C4-2B (cell line): ENCODE measurements at regions not wholly inside any gene's neighbourhood (a gene's known extent, or its start where the extent isn't known, plus 50 kb on each side); places are given as distances from the start of the nearest gene placed in this dataset.
A peak's percentile ranks its signal among the peaks of the same experiment; 100 is the strongest.
"Not testable (repeated sequence)": the region's sequence is repeated elsewhere in the genome, so short reads cannot be mapped to it uniquely, and the experiment has no call there.

ENCODE experiments used
- H3K27ac ChIP-seq: fragments of 450-650 bp; 2 replicates; pipeline ENCODE4 v1.5.1; 2017
- ZFX ChIP-seq: fragments of 450-650 bp; IDR thresholded peaks from 2 replicates; pipeline ENCODE4 v1.6.1; 2017
- TF ChIP-seq, protein P1 (sequence below): fragments of 450-650 bp; conservative IDR thresholded peaks from 2 replicates; pipeline ENCODE4 v1.5.1; 2017; ENCODE audit warnings: mild to moderate bottlenecking

DNA sequence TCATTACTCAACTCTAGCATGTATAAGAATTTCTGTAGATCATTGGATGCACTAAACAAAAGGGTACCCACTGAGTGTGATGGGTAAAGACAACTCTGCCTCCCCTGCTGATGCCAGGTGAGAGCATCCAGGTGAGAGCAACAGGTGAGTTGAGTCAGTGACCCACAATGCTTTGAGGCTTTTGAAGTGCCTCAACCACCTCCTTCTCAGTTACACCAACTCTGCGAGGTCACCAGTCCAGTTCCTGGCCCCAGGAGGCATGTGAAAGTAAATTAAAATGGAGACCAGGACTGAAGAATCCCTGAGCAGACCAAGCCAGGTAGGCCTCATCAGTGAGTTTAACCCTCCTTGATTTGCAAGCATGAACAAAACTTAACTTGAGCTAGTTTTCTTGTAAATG is 505.8 kb downstream of the EBF1 start:
- no peak for TF ChIP-seq ZFX
- TF ChIP-seq, protein P1, sequence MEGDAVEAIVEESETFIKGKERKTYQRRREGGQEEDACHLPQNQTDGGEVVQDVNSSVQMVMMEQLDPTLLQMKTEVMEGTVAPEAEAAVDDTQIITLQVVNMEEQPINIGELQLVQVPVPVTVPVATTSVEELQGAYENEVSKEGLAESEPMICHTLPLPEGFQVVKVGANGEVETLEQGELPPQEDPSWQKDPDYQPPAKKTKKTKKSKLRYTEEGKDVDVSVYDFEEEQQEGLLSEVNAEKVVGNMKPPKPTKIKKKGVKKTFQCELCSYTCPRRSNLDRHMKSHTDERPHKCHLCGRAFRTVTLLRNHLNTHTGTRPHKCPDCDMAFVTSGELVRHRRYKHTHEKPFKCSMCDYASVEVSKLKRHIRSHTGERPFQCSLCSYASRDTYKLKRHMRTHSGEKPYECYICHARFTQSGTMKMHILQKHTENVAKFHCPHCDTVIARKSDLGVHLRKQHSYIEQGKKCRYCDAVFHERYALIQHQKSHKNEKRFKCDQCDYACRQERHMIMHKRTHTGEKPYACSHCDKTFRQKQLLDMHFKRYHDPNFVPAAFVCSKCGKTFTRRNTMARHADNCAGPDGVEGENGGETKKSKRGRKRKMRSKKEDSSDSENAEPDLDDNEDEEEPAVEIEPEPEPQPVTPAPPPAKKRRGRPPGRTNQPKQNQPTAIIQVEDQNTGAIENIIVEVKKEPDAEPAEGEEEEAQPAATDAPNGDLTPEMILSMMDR, result no peak
- peak overlapping the region; percentile 64 for H3K27ac ChIP-seq

DNA sequence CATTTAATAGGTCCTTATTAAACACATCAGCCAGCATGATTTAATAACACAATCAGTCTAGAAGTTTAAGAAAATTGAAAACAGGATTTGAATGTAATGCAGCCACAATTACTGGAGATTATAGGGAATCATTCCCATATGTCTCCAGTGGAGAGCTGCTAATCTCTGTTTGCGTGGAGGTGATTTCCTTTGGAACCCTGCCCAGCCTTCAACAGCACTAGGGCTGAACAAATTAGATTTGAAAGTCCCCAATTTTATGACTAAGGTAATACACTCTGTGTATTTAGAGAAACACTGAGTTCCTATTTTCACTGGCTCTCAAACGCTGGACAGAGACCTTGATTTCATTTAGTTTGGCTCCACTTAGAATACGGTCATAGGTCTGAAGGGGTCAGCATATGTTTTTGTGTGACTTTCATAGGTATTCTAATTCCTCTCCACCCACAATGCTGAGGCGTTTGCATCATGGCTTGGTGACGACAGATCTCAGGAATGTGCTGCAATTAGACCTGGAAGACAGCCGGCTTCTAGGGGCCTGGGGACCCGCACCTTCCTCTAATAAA is 508.3 kb downstream of the EBF1 start:
- TF ChIP-seq, protein P1, result no peak
- TF ChIP-seq ZFX, result no peak
- H3K27ac ChIP-seq, result no peak overlapping the region

DNA sequence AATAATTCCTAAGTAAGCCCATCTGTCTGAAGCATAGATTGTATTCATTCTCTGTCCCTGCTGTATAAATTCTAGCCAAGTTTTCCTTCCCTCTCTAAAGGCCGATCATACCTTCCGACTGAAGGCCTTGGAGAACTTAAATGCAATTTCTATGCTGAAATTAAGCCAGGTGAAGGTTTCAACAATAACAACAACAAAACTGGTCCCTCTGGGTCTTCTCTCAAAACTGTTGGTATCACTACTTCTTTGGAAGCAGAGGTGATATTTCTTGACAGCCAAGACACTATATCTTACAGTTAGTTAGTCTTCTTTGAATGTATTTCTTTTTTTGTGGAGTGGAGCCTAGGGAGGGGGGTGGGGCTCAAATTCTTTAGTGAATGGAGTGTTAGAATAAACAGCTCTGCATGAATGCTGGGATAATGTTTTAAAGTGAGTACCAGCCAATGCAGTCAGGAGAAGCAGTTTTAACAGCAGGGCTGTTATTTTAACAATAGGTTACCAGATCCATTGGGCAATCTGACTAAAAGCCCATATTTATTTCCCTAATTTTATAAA is 508.9 kb downstream of the EBF1 start:
- no peak for TF ChIP-seq ZFX
- TF ChIP-seq, protein P1, result no peak
- no peak overlapping the region for H3K27ac ChIP-seq

DNA sequence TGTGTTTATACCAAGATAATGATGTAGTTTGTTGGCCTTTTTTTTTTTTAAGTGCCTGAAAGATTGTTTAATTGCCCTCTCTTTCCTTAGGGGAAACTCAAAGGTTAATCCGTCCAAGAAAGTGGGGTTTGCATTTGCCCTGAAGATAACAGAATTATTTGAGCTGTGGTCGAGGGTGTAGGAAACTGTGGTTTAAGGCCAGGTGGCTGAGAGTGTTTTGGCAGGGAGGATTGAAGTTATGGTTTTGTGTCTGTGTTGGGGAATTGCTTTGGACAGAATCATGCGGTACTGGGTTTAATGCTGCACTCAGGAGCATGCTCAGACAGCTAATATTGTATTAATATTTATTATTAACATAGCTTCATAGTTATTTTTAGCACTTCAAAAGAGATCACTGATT is 509.8 kb downstream of the EBF1 start:
- H3K27ac ChIP-seq, result no peak overlapping the region
- no peak for TF ChIP-seq ZFX
- TF ChIP-seq, protein P1, result no peak

DNA sequence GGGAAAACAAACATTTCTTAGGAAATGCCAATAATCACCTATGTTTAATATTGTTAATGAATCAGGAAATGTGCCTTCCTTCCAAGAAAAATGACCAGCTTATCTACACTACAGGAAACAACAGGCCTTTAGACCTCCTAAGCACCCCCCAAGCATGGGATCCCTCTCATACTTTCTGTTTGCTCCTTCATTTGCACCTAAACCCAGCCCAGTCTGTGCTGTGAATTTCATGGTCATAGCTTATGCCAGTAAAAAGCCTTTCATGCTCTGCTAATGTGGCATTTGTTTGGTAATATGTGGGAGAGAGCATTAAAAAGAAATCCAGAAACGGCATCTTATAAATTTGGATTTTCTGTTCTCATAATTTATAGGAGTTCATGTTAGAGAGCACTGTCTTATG is 511.1 kb downstream of the EBF1 start:
- H3K27ac ChIP-seq, result no peak overlapping the region
- no peak for TF ChIP-seq ZFX
- TF ChIP-seq, protein P1, result no peak

DNA sequence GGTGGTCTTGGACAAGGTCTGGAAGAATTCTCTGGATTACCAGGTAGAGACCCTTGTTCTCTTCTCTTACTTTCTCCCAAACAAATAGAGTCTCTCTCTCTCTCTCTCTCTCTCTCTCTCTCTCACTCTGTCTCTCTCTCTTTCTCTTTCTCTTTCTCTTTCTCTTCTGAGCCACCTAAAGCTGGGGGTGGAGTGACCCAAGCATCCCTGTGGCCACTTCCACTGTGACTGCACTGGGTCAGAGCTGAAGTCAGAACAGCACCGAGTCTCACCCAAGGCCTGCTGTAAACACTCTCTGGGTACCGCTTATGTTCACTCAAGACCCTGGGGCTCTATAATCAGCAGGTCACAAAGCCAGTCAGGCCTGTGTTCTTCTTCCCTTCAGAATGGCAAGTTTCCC is 513.7 kb downstream of the EBF1 start:
- TF ChIP-seq, protein P1, result no peak
- no peak overlapping the region for H3K27ac ChIP-seq

DNA sequence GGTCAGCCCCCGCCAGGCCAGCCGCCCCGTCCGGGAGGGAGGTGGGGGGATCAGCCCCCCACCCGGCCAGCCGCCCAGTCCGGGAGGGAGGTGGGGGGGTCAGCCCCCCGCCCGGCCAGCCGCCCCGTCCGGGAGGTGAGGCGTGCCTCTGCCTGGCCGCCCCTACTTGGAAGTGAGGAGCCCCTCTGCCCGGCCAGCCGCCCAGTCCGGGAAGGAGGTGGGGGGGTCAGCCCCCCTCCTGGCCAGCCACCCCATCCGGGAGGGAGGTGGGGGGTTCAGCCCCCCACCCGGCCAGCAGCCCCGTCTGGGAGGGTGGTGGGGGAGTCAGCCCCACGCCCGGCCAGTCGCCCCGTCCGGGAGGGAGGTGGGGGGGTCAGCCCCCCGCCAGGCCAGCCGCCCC is 517.0 kb downstream of the EBF1 start:
- H3K27ac ChIP-seq, result not testable (repeated sequence)

DNA sequence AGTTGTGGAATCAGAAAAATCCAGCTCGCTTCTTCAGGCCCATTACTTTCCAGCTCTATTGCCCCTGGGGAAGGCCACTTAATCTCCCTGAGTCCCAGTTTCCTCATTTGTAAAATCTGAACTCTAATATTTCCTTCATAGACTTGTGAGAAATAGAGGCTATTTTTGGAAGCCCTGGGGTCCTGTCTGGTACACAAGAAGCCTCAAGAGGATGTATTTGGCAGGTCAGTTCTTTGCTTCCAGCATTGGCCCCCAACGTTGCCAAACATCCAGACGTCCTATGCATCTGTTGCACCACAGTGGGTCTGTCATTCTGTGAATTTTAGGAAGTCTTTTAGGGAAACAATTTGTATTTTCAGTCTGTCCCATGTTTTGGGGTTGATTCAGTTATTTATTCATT is 525.9 kb downstream of the EBF1 start:
- no peak for TF ChIP-seq ZFX
- TF ChIP-seq, protein P1, result no peak

More for the DNA sequence above, 525.9 kb downstream of the EBF1 start:
- H3K27ac ChIP-seq, result no peak overlapping the region
